GM10266 (cell line): ENCODE measurements at regions not wholly inside any gene's neighbourhood (a gene's known extent, or its start where the extent isn't known, plus 50 kb on each side); places are given as distances from the start of the nearest gene placed in this dataset.
A peak's percentile ranks its signal among the peaks of the same experiment; 100 is the strongest.

Source experiments
- DNase-seq: peaks from one replicate; pipeline ENCODE4 v3.0.0; 2012; ENCODE audit errors: extremely low spot score
- TF ChIP-seq, protein P1 (sequence below): IDR thresholded peaks from 2 replicates; pipeline ENCODE4 v1.5.1; 2012; ENCODE audit warnings: mild to moderate bottlenecking, low read depth; ENCODE audit not compliant: control insufficient read depth, insufficient read depth; ENCODE audit errors: missing control alignments

DNA sequence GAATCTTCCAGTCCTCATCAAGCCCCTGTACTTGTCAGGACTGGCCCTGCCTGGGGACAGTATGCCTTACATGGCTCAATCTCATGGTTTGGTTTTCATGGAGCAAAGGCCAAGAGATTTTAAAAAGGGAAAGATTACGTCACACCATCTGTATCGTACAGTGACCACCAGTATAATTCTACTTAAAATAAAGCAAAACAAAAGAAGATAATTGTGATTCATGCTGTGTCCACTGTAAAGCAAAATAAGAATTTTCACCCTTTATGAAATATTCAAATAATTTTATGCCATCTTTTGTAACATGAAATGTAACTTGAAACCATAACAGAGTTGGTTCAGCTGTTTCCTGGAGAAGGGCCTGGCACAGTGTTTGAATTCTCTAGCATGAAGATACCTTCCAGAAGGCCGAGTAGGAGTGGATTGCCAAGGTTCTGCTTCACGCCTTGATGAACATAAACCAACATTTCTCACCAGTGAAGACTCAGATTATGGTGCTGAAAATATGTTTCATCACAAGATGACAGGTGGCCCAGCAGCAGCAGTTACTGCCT lies 486.5 kb downstream of the RFPL4B start:
- TF ChIP-seq, protein P1, sequence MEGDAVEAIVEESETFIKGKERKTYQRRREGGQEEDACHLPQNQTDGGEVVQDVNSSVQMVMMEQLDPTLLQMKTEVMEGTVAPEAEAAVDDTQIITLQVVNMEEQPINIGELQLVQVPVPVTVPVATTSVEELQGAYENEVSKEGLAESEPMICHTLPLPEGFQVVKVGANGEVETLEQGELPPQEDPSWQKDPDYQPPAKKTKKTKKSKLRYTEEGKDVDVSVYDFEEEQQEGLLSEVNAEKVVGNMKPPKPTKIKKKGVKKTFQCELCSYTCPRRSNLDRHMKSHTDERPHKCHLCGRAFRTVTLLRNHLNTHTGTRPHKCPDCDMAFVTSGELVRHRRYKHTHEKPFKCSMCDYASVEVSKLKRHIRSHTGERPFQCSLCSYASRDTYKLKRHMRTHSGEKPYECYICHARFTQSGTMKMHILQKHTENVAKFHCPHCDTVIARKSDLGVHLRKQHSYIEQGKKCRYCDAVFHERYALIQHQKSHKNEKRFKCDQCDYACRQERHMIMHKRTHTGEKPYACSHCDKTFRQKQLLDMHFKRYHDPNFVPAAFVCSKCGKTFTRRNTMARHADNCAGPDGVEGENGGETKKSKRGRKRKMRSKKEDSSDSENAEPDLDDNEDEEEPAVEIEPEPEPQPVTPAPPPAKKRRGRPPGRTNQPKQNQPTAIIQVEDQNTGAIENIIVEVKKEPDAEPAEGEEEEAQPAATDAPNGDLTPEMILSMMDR, result no peak

DNA sequence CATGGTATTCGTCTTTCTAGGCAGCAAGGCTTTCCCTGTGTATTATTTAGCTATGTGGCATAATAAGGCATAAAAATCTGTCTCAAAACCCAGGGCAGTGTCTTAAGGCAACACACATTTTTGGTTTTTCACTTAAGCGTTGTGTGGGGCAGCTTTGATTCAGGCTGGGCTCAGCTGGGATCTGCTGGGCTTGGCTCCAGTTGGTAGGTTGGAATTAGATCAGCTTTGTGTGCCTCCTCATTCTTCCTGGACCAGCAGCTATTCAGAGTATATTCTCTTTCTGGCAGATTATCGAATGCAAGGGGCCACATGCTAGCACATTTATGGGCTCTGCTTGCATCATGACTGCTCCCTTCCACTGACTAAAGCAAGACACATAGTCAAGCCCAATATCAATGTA lies 487.9 kb downstream of the RFPL4B start:
- no peak for DNase-seq
- TF ChIP-seq, protein P1, result no peak

More for the DNA sequence above, 486.5 kb downstream of the RFPL4B start:
- DNase-seq, result no peak

DNA sequence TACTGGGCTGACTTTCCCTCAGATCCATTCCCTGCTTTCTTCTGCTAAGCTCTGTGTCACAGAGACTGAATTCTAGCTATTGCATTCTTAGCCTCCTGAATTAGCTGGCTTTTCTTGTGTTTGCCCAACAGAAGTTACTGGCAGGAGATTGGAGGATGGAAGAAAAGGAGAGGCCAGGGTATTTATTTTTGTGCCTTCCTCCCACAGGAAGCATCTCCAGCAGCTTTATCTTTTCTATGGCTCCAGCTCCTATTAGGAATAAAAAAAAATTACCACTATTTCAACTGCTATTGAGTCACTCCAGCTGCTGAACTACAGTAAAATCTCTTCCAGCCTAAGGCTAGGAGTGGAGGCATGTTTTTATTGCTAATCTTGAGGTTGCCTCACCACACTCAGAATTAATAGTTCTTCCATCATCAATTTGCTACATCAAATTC lies 492.4 kb downstream of the RFPL4B start:
- no peak for DNase-seq
- TF ChIP-seq, protein P1, result no peak

DNA sequence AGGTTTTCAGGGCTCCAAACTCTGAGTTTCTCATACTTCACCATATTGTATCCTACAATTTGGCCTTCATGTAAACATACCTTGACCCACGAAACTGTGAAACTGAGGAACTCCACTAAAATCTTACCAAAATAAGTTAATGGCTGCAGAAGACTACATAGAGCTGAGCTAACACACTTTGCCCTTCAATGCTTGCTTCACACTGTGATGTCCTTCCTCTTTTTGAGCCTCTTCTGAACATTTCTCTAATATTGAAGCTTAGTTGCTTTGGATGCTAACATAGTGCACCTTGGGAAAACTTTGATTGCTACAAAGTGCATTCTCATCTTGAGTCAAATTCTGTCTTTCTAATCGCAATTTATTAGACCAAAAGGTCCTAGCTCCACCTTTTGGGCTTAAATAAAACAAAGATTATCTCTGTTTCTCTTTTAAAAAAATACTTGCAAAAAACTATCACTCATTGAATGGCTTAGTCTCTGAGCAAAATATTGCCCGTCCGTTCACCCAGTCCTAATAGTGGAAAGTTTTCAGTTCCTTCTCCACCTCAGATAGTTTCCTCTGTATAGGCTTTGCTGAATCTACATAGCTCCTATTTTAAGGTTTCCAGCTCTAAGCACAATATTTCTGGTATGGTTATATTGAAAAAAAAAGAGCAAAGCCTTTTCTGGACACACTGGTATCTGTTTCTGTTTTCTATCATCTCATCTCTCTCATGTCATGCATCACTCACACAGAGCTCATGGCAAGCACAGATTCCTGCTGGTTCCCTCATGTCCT lies 494.6 kb downstream of the RFPL4B start:
- TF ChIP-seq, protein P1, result no peak
- DNase-seq, result peak; percentile 6

DNA sequence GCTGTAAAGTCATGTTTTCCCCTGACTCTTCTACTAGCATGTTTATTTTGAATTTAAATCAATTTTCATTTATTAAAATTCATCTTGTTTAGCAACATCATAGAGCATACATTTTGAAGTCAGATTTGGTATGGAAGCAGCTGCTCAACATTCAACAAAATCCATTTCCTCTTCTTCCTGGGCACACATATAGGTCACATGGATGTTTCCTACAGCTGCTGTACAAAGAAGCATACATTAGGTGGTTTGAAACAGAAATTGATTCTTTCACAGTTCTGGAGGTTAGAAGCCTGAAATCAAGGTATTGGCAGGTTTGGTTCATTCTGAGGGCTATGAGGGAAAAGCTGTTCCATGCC lies 495.2 kb downstream of the RFPL4B start:
- TF ChIP-seq, protein P1, result no peak
- DNase-seq, result no peak

DNA sequence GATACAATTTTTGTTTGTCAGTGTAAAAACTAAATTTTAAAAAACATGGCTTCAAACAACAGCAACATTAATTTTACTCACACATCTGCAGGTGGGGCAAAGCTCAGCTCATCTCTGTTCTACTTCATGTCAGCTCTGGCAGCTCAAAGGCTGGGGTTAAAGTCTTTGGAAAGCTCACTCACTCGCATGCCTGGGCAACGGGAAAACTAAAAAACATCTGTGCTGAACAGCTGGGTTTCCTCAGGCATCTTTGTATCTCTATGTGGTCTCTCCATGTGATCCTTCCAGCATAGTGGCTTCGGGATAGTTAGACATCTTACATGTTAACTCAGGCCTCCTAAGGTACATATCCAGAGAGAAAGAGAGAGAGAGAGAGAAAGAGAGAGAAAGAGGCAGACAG lies 499.6 kb downstream of the RFPL4B start:
- DNase-seq, result no peak
- TF ChIP-seq, protein P1, result no peak

DNA sequence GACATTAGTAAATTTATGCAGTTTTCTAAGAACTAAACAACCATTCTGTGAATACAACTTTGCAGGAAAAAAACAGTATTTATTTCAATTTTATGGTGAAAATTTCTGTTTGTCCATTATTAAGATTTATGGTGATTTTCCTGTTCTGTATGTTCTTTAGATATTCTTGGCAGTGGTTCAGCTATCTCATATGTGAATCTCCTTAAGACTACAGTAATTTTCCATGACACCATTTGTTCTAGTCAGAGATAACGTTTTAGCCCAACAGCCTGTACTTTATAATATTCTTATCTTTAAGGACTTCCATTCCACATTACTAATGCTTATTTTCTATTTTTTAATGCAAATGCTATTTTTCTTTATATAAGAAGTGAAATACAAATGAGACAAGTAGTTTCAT lies 504.0 kb downstream of the RFPL4B start:
- DNase-seq, result no peak
- TF ChIP-seq, protein P1, result no peak
